Peyer's patch (tissue), 4 donors: ENCODE measurements at regions not wholly inside any gene's neighbourhood (a gene's known extent, or its start where the extent isn't known, plus 50 kb on each side); places are given as distances from the start of the nearest gene placed in this dataset.

Experiments
- DNase-seq, 3 donors: peaks; one replicate each; pipeline ENCODE4 v3.0.0-alpha.2; 2017 to 2019
- H3K27ac ChIP-seq, 4 donors: fragments of 200-600 bp; sonication (generic); one replicate each; pipeline ENCODE4 v1.5.1; 2016 to 2019
- H3K27me3 ChIP-seq, 2 donors: fragments of 200-600 bp; sonication (generic); one replicate each; pipeline ENCODE4 v1.5.1; 2019
- H3K36me3 ChIP-seq, 3 donors: fragments of 200-600 bp; sonication (generic); one replicate each; pipeline ENCODE4 v1.5.1; 2016 to 2019
- H3K4me1 ChIP-seq, 4 donors: fragments of 200-600 bp; sonication (generic); one replicate each; pipeline ENCODE4 v1.5.1; 2016 to 2019
- H3K4me3 ChIP-seq, 4 donors: fragments of 200-600 bp; sonication (generic); 1 replicate in 3 of 4; 2 replicates in 1 of 4; pipeline ENCODE4 v1.5.1; 2016 to 2019; ENCODE audit warnings: mild to moderate bottlenecking in 1 of 4
- H3K9me3 ChIP-seq, 4 donors: fragments of 200-600 bp; sonication (generic); one replicate each; pipeline ENCODE4 v1.5.1; 2016 to 2019; ENCODE audit warnings: mild to moderate bottlenecking in 1 of 4
- POLR2A ChIP-seq, 2 donors: fragments of 450-650 bp; IDR thresholded peaks; one replicate each; pipeline ENCODE4 v1.5.1; 2017; ENCODE audit warnings: antibody characterized with exemption in 2 of 2, mild to moderate bottlenecking in 2 of 2, moderate library complexity in 2 of 2
- TF ChIP-seq, protein P1 (sequence below), 6 experiments: fragments of 450-650 bp in 4 of 6; fragments of 200-600 bp in 2 of 6; sonication (generic) in 1 of 6; IDR thresholded peaks; one replicate each; pipeline ENCODE4 v1.5.1; 2017 to 2019; ENCODE audit warnings: antibody characterized with exemption in 6 of 6, mild to moderate bottlenecking in 3 of 6, moderate library complexity in 1 of 6

DNA sequence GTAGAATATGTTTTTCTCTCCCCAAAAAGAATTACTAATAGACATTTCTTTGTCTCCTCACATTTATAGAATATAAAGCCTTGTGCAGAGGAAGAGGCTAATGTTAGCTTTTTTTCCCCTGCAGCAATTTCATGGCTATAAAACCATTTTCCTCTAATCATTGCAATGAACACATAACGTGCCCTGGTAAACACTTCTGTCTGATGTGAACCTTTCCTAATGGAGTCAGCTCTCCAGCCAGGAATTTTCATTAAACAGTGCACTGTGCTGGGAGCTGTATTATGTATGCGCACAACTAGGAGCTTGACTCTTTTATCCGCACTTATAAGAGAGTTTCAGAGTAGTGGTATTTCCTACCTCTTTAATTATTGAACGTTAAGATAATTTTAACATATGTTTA, 63.9 kb upstream of the SPATS2L start:
- Histone ChIP-seq H3K4me1 (no peaks in the 10 kb centered on the region), H3K4me3 (no peak overlapping the region), H3K27me3 (no peaks in the 10 kb centered on the region), H3K27ac (no peak overlapping the region), H3K36me3 (no peaks in the 10 kb centered on the region), H3K9me3 (no peaks in the 10 kb centered on the region)
- no peak for DNase-seq
- TF ChIP-seq, protein P1, sequence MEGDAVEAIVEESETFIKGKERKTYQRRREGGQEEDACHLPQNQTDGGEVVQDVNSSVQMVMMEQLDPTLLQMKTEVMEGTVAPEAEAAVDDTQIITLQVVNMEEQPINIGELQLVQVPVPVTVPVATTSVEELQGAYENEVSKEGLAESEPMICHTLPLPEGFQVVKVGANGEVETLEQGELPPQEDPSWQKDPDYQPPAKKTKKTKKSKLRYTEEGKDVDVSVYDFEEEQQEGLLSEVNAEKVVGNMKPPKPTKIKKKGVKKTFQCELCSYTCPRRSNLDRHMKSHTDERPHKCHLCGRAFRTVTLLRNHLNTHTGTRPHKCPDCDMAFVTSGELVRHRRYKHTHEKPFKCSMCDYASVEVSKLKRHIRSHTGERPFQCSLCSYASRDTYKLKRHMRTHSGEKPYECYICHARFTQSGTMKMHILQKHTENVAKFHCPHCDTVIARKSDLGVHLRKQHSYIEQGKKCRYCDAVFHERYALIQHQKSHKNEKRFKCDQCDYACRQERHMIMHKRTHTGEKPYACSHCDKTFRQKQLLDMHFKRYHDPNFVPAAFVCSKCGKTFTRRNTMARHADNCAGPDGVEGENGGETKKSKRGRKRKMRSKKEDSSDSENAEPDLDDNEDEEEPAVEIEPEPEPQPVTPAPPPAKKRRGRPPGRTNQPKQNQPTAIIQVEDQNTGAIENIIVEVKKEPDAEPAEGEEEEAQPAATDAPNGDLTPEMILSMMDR (IDR thresholded peaks at IDR 0.05): no peak
- TF ChIP-seq POLR2A (IDR thresholded peaks at IDR 0.05): no peak

DNA sequence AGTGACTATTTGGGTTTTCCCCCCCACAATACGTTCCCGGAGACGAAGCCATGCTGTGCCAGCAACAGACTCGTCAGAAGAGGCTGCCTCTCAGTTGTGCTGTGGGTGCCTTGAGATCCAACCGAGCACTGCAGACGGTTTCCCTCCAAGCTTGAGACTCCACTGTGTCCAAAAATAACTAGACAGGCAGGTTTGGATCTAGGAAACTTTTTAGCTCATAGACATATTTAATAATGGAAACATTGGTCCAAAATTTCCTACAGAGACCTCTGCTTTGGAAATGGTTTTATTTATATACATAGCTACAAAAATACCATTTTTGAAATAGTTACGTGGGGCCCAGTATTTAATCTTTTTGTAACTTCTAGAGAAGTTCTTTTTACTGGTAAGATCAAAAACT, 63.1 kb upstream of the SPATS2L start:
- H3K27ac ChIP-seq: no peak overlapping the region
- no peaks in the 10 kb centered on the region for H3K9me3 ChIP-seq
- no peak for DNase-seq
- H3K27me3 ChIP-seq: no peaks in the 10 kb centered on the region
- H3K36me3 ChIP-seq: no peaks in the 10 kb centered on the region
- H3K4me1 ChIP-seq: no peaks in the 10 kb centered on the region
- TF ChIP-seq POLR2A (IDR thresholded peaks at IDR 0.05): no peak
- TF ChIP-seq, protein P1 (IDR thresholded peaks at IDR 0.05): no peak
- H3K4me3 ChIP-seq: no peak overlapping the region

DNA sequence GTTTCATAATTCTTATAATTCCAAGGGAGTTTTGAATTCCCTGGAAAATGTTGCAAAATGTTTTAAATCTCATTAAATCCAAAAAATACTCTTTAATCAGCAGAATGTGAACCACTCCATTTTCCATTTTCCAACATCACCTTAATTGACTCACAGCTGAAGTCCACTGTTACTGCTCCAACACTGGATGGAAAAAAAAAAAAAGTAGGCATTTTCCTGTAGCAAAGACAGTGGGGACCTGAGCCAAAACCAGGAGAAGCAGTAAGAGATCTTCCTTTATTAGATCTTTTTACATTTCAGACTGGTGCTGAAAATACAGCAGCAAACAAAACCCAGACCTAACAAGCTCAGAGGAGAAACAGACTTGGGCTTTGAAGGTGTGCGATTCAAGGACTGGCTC, 62.4 kb upstream of the SPATS2L start:
- TF ChIP-seq, protein P1 (IDR thresholded peaks at IDR 0.05): no peak
- no peak for TF ChIP-seq POLR2A (IDR thresholded peaks at IDR 0.05)
- Histone ChIP-seq H3K27ac (no peak overlapping the region), H3K4me3 (no peak overlapping the region), H3K36me3 (no peaks in the 10 kb centered on the region), H3K9me3 (no peaks in the 10 kb centered on the region), H3K27me3 (no peaks in the 10 kb centered on the region), H3K4me1 (no peaks in the 10 kb centered on the region)
- DNase-seq: no peak

DNA sequence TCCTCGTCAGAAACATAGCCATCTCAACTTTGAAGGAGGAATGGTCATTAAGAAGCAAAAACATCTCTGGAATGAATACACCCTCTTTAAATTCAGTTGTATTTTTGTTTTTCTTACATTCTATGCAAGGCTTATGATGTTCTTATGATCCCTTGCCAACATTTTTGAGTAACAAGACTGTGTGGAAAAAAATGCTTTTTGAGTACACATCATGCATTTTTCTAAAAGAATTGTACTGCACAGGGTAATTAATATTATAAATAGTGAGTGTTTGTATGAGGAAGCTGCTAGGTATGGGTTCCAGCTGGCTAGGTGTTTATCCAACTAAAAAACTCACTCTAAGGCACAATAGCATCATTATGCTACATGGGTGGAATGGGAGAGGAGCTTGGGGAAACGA, 59.0 kb upstream of the SPATS2L start:
- no peak overlapping the region for H3K27ac ChIP-seq
- DNase-seq: no peak
- no peak for TF ChIP-seq POLR2A (IDR thresholded peaks at IDR 0.05)
- TF ChIP-seq, protein P1 (IDR thresholded peaks at IDR 0.05): no peak
- H3K9me3 ChIP-seq: no peaks in the 10 kb centered on the region
- H3K27me3 ChIP-seq: no peaks in the 10 kb centered on the region
- H3K4me3 ChIP-seq: no peak overlapping the region
- no peaks in the 10 kb centered on the region for H3K36me3 ChIP-seq
- H3K4me1 ChIP-seq: no peaks in the 10 kb centered on the region

DNA sequence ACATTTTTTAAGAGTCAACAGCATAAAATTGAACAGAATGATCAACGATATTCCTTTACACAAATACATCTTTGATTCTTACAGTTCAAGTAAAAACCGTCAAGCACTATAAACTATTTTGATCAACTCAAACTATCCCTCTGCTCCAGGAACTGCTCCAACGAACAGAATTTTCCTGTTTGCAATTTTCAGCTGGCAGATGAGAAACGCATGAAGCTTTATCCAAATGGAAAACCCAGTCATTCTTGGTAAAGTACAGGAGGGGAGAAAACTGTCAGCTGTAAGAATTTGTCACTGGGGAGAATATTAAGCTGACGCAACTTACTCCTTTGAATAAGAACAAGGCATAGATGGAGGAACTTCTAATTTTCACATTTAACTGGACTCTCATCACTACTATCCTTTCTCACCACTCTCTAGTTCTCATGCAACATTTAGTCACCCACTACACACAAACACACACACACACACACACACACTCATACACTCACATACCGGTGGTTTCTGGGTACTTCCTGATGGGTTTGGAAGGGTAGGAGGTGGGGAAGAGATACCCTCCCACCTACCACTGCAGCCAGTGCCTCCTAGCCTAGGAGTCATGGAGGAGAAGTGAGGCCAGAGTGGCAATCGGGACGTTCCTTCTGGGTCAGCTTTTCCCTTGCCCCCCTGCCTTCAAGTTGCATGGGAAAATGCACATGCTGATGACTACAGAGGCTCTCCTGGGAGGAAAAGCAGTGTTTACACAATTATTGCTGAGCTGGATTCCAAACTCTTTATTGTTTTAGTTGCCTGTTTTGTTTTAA, 54.0 kb upstream of the SPATS2L start:
- Histone ChIP-seq H3K36me3 (no peaks in the 10 kb centered on the region), H3K4me3 (no peak overlapping the region), H3K4me1 (no peaks in the 10 kb centered on the region), H3K27ac (no peak overlapping the region), H3K9me3 (no peaks in the 10 kb centered on the region), H3K27me3 (no peaks in the 10 kb centered on the region)
- DNase-seq: no peak
- TF ChIP-seq, protein P1 (IDR thresholded peaks at IDR 0.05): no peak
- TF ChIP-seq POLR2A (IDR thresholded peaks at IDR 0.05): no peak
